Hepatocyte (in vitro differentiated cells): ENCODE measurements at regions not wholly inside any gene's neighbourhood (a gene's known extent, or its start where the extent isn't known, plus 50 kb on each side); places are given as distances from the start of the nearest gene placed in this dataset.

Experiments
- DNase-seq: peaks from one replicate; pipeline ENCODE4 v3.0.0-alpha.2; 2016; ENCODE audit warnings: low spot score
- H2AFZ ChIP-seq: fragments of 200-600 bp; sonication (generic); 2 replicates; pipeline ENCODE4 v1.6.0; 2016; ENCODE audit warnings: antibody characterized with exemption, mild to moderate bottlenecking
- H3K27ac ChIP-seq: fragments of 200-600 bp; sonication (generic); 2 replicates; pipeline ENCODE4 v1.5.1; 2016; ENCODE audit warnings: mild to moderate bottlenecking
- H3K27me3 ChIP-seq: fragments of 200-600 bp; sonication (generic); 2 replicates; pipeline ENCODE4 v1.6.1; 2016
- H3K36me3 ChIP-seq: fragments of 200-600 bp; sonication (generic); replicated peaks from 2 replicates; pipeline ENCODE4 v1.5.1; 2016; ENCODE audit warnings: low read depth; ENCODE audit not compliant: insufficient read depth
- H3K4me1 ChIP-seq: fragments of 200-600 bp; sonication (generic); 2 replicates; pipeline ENCODE4 v1.5.1; 2016; ENCODE audit warnings: mild to moderate bottlenecking, moderate library complexity; ENCODE audit not compliant: insufficient read depth
- H3K4me2 ChIP-seq: fragments of 200-600 bp; sonication (generic); 2 replicates; pipeline ENCODE4 v1.6.0; 2016
- H3K4me3 ChIP-seq: fragments of 200-600 bp; sonication (generic); 2 replicates; pipeline ENCODE4 v1.5.1; 2016; ENCODE audit warnings: mild to moderate bottlenecking
- H3K79me2 ChIP-seq: fragments of 200-600 bp; sonication (generic); 2 replicates; pipeline ENCODE4 v1.6.0; 2017; ENCODE audit warnings: mild to moderate bottlenecking
- H3K9me2 ChIP-seq: fragments of 200-600 bp; sonication (generic); replicated peaks from 2 replicates; pipeline ENCODE4 v1.6.0; 2017; ENCODE audit warnings: mild to moderate bottlenecking; ENCODE audit not compliant: insufficient read depth
- H3K9me3 ChIP-seq: fragments of 200-600 bp; sonication (generic); 2 replicates; pipeline ENCODE4 v1.5.1; 2016; ENCODE audit warnings: low read depth, mild to moderate bottlenecking
- H4K20me1 ChIP-seq: fragments of 200-600 bp; sonication (generic); 2 replicates; pipeline ENCODE4 v1.6.0; 2016; ENCODE audit warnings: mild to moderate bottlenecking; ENCODE audit not compliant: insufficient read depth, poor library complexity, severe bottlenecking
- CTCF ChIP-seq: fragments of 200-600 bp; sonication (generic); IDR thresholded peaks from 2 replicates; pipeline ENCODE4 v1.5.1; 2016; ENCODE audit warnings: antibody characterized with exemption, mild to moderate bottlenecking; ENCODE audit not compliant: poor library complexity
- EZH2 ChIP-seq: fragments of 200-600 bp; sonication (generic); IDR thresholded peaks from 2 replicates; pipeline ENCODE4 v1.6.1; 2016; ENCODE audit warnings: antibody characterized with exemption, mild to moderate bottlenecking, borderline replicate concordance
- EZH2phosphoT487 ChIP-seq: fragments of 200-600 bp; sonication (generic); IDR thresholded peaks from one replicate; pipeline ENCODE4 v1.6.1; 2018; ENCODE audit warnings: antibody characterized with exemption, mild to moderate bottlenecking, low read depth, moderate library complexity; ENCODE audit not compliant: unreplicated experiment, severe bottlenecking
- WGBS: methylation state at CpG from one replicate; pipeline ENCODE4 v1.1.6; 2016; ENCODE audit warnings: low lambda C conversion rate; ENCODE audit errors: missing lambda C conversion rate; 5-methylcytosine and 5-hydroxymethylcytosine counted together

DNA sequence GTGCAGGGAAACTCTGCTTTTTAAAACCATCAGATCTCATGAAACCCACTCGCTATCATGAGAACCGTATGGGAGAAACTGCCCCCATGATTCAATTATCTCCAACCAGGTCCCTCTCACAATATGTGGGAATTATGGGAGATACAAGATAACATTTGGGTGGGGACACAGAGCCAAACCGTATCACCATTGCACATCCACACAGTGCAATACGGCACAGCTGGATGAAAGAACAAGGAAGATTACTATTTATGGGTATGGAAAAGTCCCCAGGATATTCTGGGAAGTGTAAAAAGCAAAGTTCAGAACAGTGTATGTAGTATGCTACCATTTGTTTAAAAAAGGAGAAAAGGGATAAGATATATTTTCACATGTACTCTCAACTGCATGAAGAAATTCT, 290.1 kb downstream of the PIK3C3 start:
- TF ChIP-seq EZH2phosphoT487 (no peak), EZH2 (no peak), CTCF (no peak)
- Histone ChIP-seq H3K27ac (no peak overlapping the region), H4K20me1 (no peaks in the 10 kb centered on the region), H3K4me3 (no peak overlapping the region), H3K27me3 (no peaks in the 10 kb centered on the region), H3K36me3 (no peaks in the 10 kb centered on the region), H3K9me2 (no peaks in the 10 kb centered on the region), H3K79me2 (no peaks in the 10 kb centered on the region), H2AFZ (no peak overlapping the region), H3K4me2 (no peak overlapping the region), H3K4me1 (no peaks in the 10 kb centered on the region), H3K9me3 (no peaks in the 10 kb centered on the region)
- 96% methylated on average over 4 of the region's 4 CpGs for WGBS
- DNase-seq = no peak

- no peaks in the 10 kb centered on the region for H3K27me3 ChIP-seq
- 87% methylated on average over 5 of the region's 5 CpGs for WGBS
- no peaks in the 10 kb centered on the region for H3K9me3 ChIP-seq
- no peaks in the 10 kb centered on the region for H4K20me1 ChIP-seq
- DNase-seq = no peak
- no peaks in the 10 kb centered on the region for H3K36me3 ChIP-seq
- H3K27ac ChIP-seq = no peak overlapping the region
- H3K79me2 ChIP-seq = no peaks in the 10 kb centered on the region
- H2AFZ ChIP-seq = no peak overlapping the region
- H3K4me3 ChIP-seq = no peak overlapping the region
- no peaks in the 10 kb centered on the region for H3K9me2 ChIP-seq
- TF ChIP-seq CTCF (no peak), EZH2 (no peak), EZH2phosphoT487 (no peak)
- no peaks in the 10 kb centered on the region for H3K4me1 ChIP-seq
- no peak overlapping the region for H3K4me2 ChIP-seq
Observed at GRCh38 chr18:42255908-42256765, 301.1 kb downstream of the PIK3C3 start.

GRCh38 chr18:42258301-42258965, 303.4 kb downstream of the PIK3C3 start:
- H3K36me3 ChIP-seq = no peaks in the 10 kb centered on the region
- H3K9me2 ChIP-seq = no peaks in the 10 kb centered on the region
- H4K20me1 ChIP-seq = no peaks in the 10 kb centered on the region
- no peak overlapping the region for H3K4me2 ChIP-seq
- H3K4me3 ChIP-seq = no peak overlapping the region
- no peaks in the 10 kb centered on the region for H3K4me1 ChIP-seq
- H3K27me3 ChIP-seq = no peaks in the 10 kb centered on the region
- 90% methylated on average over 2 of the region's 2 CpGs for WGBS
- TF ChIP-seq EZH2phosphoT487 = no peak
- no peak for TF ChIP-seq CTCF
- no peak for TF ChIP-seq EZH2
- H3K9me3 ChIP-seq = no peaks in the 10 kb centered on the region
- H3K27ac ChIP-seq = no peak overlapping the region
- no peaks in the 10 kb centered on the region for H3K79me2 ChIP-seq
- H2AFZ ChIP-seq = no peak overlapping the region
- DNase-seq = no peak
